ENCODE measurements at regions not wholly inside any gene's neighbourhood (a gene's known extent, or its start where the extent isn't known, plus 50 kb on each side); places are given as distances from the start of the nearest gene placed in this dataset.
"Not testable (repeated sequence)": the region's sequence is repeated elsewhere in the genome, so short reads cannot be mapped to it uniquely, and the experiment has no call there.

DNA sequence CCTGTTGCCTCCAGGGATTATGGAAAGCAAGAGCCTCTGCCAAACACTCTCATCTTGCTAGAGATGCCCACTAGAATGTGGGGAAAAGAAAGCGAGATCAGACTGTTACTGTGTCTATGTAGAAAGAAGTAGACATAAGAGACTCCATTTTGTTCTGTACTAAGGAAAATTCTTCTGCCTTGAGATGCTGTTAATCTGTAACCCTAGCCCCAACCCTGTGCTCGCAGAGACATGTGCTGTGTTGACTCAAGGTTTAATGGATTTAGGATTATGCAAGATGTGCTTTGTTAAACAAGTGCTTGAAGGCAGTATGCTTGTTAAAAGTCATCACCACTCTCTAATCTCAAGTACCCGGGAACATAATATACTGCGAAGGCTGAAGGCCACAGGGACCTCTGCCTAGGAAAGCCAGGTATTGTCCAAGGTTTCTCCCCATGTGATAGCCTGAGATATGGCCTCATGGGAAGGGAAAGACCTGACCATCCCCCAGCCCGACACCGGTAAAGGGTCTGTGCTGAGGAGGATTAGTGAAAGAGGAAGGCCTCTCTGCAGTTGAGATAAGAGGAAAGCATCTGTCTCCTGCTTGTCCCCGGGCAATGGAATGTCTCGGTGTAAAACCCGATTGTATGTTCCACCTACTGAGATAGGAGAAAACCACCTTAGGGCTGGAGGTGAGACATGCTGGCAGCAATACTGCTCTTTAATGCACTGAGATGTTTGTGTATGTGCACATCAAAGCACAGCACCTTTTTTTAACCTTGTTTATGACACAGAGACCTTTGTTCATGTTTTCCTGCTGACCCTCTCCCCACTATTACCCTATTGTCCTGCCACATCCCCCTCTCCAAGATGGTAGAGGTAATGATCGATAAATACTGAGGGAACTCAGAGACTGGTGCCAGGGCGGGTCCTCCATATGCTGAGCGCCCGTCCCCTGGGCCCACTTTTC lies 75.1 kb upstream of the CCDC180 start:
- TF ChIP-seq POLR2AphosphoS5, EP300 (IDR thresholded peaks at IDR 0.05): not testable (repeated sequence)
- TF ChIP-seq, protein P1, sequence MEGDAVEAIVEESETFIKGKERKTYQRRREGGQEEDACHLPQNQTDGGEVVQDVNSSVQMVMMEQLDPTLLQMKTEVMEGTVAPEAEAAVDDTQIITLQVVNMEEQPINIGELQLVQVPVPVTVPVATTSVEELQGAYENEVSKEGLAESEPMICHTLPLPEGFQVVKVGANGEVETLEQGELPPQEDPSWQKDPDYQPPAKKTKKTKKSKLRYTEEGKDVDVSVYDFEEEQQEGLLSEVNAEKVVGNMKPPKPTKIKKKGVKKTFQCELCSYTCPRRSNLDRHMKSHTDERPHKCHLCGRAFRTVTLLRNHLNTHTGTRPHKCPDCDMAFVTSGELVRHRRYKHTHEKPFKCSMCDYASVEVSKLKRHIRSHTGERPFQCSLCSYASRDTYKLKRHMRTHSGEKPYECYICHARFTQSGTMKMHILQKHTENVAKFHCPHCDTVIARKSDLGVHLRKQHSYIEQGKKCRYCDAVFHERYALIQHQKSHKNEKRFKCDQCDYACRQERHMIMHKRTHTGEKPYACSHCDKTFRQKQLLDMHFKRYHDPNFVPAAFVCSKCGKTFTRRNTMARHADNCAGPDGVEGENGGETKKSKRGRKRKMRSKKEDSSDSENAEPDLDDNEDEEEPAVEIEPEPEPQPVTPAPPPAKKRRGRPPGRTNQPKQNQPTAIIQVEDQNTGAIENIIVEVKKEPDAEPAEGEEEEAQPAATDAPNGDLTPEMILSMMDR (IDR thresholded peaks at IDR 0.05) = not testable (repeated sequence)

All from esophagus muscularis mucosa (tissue), 4 donors.